Uterus (tissue), 2 donors: ENCODE measurements at regions not wholly inside any gene's neighbourhood (a gene's known extent, or its start where the extent isn't known, plus 50 kb on each side); places are given as distances from the start of the nearest gene placed in this dataset.

Source experiments
- POLR2A ChIP-seq, 2 donors: fragments of 450-650 bp; IDR thresholded peaks; one replicate each; pipeline ENCODE4 v1.6.1; 2016; ENCODE audit warnings: antibody characterized with exemption in 2 of 2, mild to moderate bottlenecking in 1 of 2, moderate library complexity in 1 of 2
- TF ChIP-seq, protein P1 (sequence below), 4 experiments: fragments of 200-600 bp in 2 of 4; fragments of 450-650 bp in 2 of 4; sonication (generic) in 2 of 4; IDR thresholded peaks; one replicate each; pipeline ENCODE4 v1.5.1; 2016 to 2019; ENCODE audit warnings: antibody characterized with exemption in 4 of 4, mild to moderate bottlenecking in 2 of 4, moderate library complexity in 1 of 4

DNA sequence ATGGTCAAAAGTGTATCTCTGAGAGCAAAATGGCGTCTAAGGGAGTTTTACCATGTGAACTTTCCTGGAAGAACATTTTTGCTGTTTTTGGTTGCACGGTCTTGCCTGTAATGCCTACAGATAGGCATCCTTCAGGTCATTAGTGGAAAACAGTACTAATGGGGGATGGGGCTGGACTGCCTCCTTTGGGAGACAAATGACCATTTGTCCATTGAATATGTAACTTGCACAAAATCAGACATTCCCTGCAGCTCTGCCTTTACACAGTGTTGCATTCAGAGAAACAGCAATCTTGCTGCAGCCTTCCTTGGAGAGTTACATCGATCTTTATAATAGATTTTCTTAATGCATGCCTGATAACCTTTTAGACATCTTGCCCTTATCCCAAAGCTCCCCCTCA lies 138.5 kb upstream of the EGFLAM start:
- TF ChIP-seq, protein P1, sequence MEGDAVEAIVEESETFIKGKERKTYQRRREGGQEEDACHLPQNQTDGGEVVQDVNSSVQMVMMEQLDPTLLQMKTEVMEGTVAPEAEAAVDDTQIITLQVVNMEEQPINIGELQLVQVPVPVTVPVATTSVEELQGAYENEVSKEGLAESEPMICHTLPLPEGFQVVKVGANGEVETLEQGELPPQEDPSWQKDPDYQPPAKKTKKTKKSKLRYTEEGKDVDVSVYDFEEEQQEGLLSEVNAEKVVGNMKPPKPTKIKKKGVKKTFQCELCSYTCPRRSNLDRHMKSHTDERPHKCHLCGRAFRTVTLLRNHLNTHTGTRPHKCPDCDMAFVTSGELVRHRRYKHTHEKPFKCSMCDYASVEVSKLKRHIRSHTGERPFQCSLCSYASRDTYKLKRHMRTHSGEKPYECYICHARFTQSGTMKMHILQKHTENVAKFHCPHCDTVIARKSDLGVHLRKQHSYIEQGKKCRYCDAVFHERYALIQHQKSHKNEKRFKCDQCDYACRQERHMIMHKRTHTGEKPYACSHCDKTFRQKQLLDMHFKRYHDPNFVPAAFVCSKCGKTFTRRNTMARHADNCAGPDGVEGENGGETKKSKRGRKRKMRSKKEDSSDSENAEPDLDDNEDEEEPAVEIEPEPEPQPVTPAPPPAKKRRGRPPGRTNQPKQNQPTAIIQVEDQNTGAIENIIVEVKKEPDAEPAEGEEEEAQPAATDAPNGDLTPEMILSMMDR (IDR thresholded peaks at IDR 0.05), result no peak
- TF ChIP-seq POLR2A (IDR thresholded peaks at IDR 0.05), result no peak
